ENCODE measurements at regions not wholly inside any gene's neighbourhood (a gene's known extent, or its start where the extent isn't known, plus 50 kb on each side); places are given as distances from the start of the nearest gene placed in this dataset.
"Not testable (repeated sequence)": the region's sequence is repeated elsewhere in the genome, so short reads cannot be mapped to it uniquely, and the experiment has no call there.

- not testable (repeated sequence) for H3K36me3 Mint-ChIP-seq (ENCODE audit: low read depth); H3K4me3 Mint-ChIP-seq; H3K9me3 Mint-ChIP-seq
- peaks cover 20% of the 10 kb centered on the region for H3K27me3 Mint-ChIP-seq
- peaks cover 27% of the 10 kb centered on the region for H3K4me1 Mint-ChIP-seq (ENCODE audit: low read depth)
- H3K27ac Mint-ChIP-seq, result peak overlapping the region; percentile 50
Observed at GRCh38 chr2:111533557-111534247, 350.3 kb downstream of the ANAPC1 start.

GRCh38 chr2:111534910-111535352 is 349.1 kb downstream of the ANAPC1 start:
- no peak overlapping the region for H3K4me3 Mint-ChIP-seq

DNA sequence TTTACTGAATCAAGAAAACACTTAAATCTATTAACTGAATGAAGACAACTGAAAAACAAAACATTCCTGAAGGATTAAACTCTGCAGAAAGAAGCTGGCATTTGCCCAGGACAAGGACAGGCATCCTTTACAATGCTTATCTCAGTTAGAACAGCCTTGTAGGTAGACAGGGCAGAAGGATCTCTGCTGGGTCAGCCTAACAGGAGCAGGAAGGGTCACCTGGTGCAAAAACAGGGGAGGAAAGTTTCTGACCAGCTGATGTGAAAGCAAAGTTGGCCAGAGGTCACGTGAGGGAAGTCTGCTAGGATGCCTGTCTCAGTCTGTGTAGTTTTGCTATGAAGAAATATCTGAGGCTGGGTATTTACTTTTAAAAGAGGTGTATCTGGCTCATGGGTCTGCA is 348.6 kb downstream of the ANAPC1 start:
- no peaks in the 10 kb centered on the region for H3K9me3 Mint-ChIP-seq
- no peak overlapping the region for H3K27ac Mint-ChIP-seq
- no peaks in the 10 kb centered on the region for H3K36me3 Mint-ChIP-seq (ENCODE audit: low read depth)
- peaks cover 27% of the 10 kb centered on the region for H3K4me1 Mint-ChIP-seq (ENCODE audit: low read depth)
- no peak overlapping the region for H3K4me3 Mint-ChIP-seq
- peaks cover 20% of the 10 kb centered on the region for H3K27me3 Mint-ChIP-seq

More at GRCh38 chr2:111534910-111535352, 349.1 kb downstream of the ANAPC1 start:
- H3K9me3 Mint-ChIP-seq, result no peaks in the 10 kb centered on the region
- H3K27ac Mint-ChIP-seq, result no peak overlapping the region
- H3K27me3 Mint-ChIP-seq, result peaks cover 20% of the 10 kb centered on the region
- peaks cover 27% of the 10 kb centered on the region for H3K4me1 Mint-ChIP-seq (ENCODE audit: low read depth)
- no peaks in the 10 kb centered on the region for H3K36me3 Mint-ChIP-seq (ENCODE audit: low read depth)

DNA sequence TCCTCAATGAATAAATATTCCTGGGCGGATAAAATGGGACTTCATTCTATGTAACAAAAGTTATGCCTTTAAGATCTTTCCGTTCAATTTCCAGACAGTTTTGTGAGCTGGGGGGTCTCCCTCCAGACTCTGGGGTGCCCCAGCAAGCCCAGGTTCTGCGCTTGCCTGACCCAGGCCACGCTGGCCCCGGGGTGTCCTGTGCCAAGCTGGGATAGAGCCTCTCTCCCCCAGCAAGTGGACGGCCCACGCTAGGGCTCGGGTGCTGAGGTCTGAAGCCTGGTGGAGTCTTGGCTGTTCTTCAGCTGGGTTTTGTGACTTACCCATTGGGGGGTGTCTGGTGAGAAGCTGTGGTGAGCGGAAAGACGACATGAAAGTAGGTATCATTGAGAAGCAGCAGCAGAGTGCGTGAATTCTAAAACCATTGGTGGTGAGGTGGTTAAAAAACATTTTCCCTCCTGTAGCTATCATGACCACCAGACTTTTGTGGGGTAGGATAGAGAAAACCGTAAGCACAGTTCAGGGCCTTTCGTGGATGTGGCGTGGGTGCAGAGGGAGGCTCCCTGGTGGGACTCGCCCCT is 346.8 kb downstream of the ANAPC1 start:
- no peak overlapping the region for H3K4me3 Mint-ChIP-seq
- H3K36me3 Mint-ChIP-seq (ENCODE audit: low read depth), result no peaks in the 10 kb centered on the region
- H3K27ac Mint-ChIP-seq, result no peak overlapping the region
- peaks cover 27% of the 10 kb centered on the region for H3K4me1 Mint-ChIP-seq (ENCODE audit: low read depth)
- peaks cover 20% of the 10 kb centered on the region for H3K27me3 Mint-ChIP-seq
- no peaks in the 10 kb centered on the region for H3K9me3 Mint-ChIP-seq

- not testable (repeated sequence) for H3K4me3 Mint-ChIP-seq; H3K36me3 Mint-ChIP-seq (ENCODE audit: low read depth); H3K9me3 Mint-ChIP-seq; H3K27ac Mint-ChIP-seq
- Mint-ChIP-seq H3K27me3 (peaks cover 17% of the 10 kb centered on the region), H3K4me1 (ENCODE audit: low read depth) (peaks cover 11% of the 10 kb centered on the region)
Observed at GRCh38 chr2:111539991-111540390, 344.0 kb downstream of the ANAPC1 start.

GRCh38 chr2:111542120-111542774 is 341.7 kb downstream of the ANAPC1 start:
- H3K27me3 Mint-ChIP-seq; H3K4me3 Mint-ChIP-seq; H3K4me1 Mint-ChIP-seq (ENCODE audit: low read depth); H3K27ac Mint-ChIP-seq; H3K36me3 Mint-ChIP-seq (ENCODE audit: low read depth); H3K9me3 Mint-ChIP-seq: not testable (repeated sequence)

- H3K27ac Mint-ChIP-seq; H3K4me1 Mint-ChIP-seq (ENCODE audit: low read depth); H3K27me3 Mint-ChIP-seq; H3K36me3 Mint-ChIP-seq (ENCODE audit: low read depth); H3K4me3 Mint-ChIP-seq; H3K9me3 Mint-ChIP-seq: not testable (repeated sequence)
Observed at GRCh38 chr2:111544006-111544405, 340.0 kb downstream of the ANAPC1 start.

GRCh38 chr2:111545723-111546431 is 338.1 kb downstream of the ANAPC1 start:
- not testable (repeated sequence) for H3K27me3 Mint-ChIP-seq; H3K4me3 Mint-ChIP-seq; H3K27ac Mint-ChIP-seq; H3K9me3 Mint-ChIP-seq; H3K4me1 Mint-ChIP-seq (ENCODE audit: low read depth); H3K36me3 Mint-ChIP-seq (ENCODE audit: low read depth)

GRCh38 chr2:111546578-111546977 is 337.4 kb downstream of the ANAPC1 start:
- H3K4me1 Mint-ChIP-seq (ENCODE audit: low read depth); H3K36me3 Mint-ChIP-seq (ENCODE audit: low read depth); H3K4me3 Mint-ChIP-seq; H3K9me3 Mint-ChIP-seq; H3K27ac Mint-ChIP-seq; H3K27me3 Mint-ChIP-seq: not testable (repeated sequence)

- not testable (repeated sequence) for H3K27ac Mint-ChIP-seq; H3K36me3 Mint-ChIP-seq (ENCODE audit: low read depth); H3K9me3 Mint-ChIP-seq; H3K4me1 Mint-ChIP-seq (ENCODE audit: low read depth); H3K27me3 Mint-ChIP-seq; H3K4me3 Mint-ChIP-seq
Observed at GRCh38 chr2:111549174-111549573, 334.8 kb downstream of the ANAPC1 start.

DNA sequence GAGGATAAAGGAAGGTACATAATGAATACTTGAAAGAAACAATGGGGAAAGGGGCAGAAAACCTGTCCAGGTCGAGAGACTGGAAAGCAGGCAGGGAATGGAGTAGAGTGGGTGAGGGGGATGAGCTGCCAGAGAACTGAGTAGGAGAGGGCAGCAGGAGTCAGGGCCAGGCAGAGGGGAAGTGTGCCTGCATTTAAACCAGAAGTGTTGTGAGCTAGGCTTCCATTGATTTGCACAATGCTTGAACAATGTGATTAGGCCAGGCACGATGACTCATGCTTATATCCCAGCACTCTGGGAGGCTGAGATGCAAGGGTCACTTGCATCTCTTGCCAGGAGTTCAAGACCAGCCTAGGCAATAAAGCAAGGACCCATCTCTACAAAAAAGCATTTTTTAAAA is 332.6 kb downstream of the ANAPC1 start:
- H3K27me3 Mint-ChIP-seq; H3K9me3 Mint-ChIP-seq; H3K4me1 Mint-ChIP-seq (ENCODE audit: low read depth); H3K4me3 Mint-ChIP-seq; H3K27ac Mint-ChIP-seq; H3K36me3 Mint-ChIP-seq (ENCODE audit: low read depth): not testable (repeated sequence)

DNA sequence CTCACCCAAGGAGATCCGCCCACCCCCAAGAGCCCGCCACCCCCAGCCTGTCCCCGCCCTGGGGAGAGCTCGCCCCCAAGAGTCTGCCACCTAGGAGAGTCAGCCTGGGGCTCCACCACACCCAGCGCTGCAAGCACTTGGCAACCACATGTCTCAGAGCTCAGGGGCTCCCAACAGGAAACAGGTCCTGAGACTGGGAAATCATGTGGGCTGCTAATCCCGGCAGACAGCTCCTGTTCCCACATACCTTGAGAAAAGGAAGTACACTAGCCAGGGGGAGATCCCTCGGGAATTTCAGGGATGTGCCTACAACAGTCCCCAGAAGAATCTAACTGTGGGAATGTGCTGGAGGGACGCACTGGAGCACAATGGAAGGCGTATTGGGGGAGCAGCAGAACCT is 331.4 kb downstream of the ANAPC1 start:
- not testable (repeated sequence) for H3K4me3 Mint-ChIP-seq; H3K9me3 Mint-ChIP-seq; H3K27ac Mint-ChIP-seq; H3K27me3 Mint-ChIP-seq; H3K36me3 Mint-ChIP-seq (ENCODE audit: low read depth); H3K4me1 Mint-ChIP-seq (ENCODE audit: low read depth)

DNA sequence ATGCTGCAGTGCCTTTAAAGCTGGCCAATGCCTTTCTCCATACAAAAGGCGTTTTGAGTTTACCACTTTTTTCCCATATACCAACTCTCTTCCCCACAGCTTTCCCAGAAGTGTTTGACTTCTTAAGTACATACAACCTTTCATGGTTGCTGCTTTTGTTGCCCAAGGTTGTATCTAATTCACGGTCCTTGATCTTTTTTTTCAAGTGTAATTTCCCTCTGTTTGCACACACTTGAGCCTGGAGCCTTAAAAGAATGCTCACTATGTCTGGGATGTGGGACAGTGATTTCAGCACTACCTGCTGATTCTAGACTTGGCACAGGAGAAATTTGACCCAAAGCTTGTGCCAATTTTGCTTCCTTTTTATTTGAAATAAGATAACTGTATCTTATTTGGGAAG is 324.7 kb downstream of the ANAPC1 start:
- H3K4me1 Mint-ChIP-seq (ENCODE audit: low read depth); H3K36me3 Mint-ChIP-seq (ENCODE audit: low read depth); H3K27me3 Mint-ChIP-seq; H3K27ac Mint-ChIP-seq; H3K4me3 Mint-ChIP-seq; H3K9me3 Mint-ChIP-seq: not testable (repeated sequence)

- H3K36me3 Mint-ChIP-seq (ENCODE audit: low read depth); H3K27me3 Mint-ChIP-seq; H3K9me3 Mint-ChIP-seq; H3K4me3 Mint-ChIP-seq; H3K27ac Mint-ChIP-seq; H3K4me1 Mint-ChIP-seq (ENCODE audit: low read depth): not testable (repeated sequence)
Observed at GRCh38 chr2:111559814-111560213, 324.2 kb downstream of the ANAPC1 start.

GRCh38 chr2:111566068-111566467 is 317.9 kb downstream of the ANAPC1 start:
- H3K4me1 Mint-ChIP-seq (ENCODE audit: low read depth), result peaks cover 11% of the 10 kb centered on the region
- not testable (repeated sequence) for H3K9me3 Mint-ChIP-seq; H3K4me3 Mint-ChIP-seq; H3K27me3 Mint-ChIP-seq; H3K27ac Mint-ChIP-seq; H3K36me3 Mint-ChIP-seq (ENCODE audit: low read depth)
